ENCODE measurements at regions not wholly inside any gene's neighbourhood (a gene's known extent, or its start where the extent isn't known, plus 50 kb on each side); places are given as distances from the start of the nearest gene placed in this dataset.

DNA sequence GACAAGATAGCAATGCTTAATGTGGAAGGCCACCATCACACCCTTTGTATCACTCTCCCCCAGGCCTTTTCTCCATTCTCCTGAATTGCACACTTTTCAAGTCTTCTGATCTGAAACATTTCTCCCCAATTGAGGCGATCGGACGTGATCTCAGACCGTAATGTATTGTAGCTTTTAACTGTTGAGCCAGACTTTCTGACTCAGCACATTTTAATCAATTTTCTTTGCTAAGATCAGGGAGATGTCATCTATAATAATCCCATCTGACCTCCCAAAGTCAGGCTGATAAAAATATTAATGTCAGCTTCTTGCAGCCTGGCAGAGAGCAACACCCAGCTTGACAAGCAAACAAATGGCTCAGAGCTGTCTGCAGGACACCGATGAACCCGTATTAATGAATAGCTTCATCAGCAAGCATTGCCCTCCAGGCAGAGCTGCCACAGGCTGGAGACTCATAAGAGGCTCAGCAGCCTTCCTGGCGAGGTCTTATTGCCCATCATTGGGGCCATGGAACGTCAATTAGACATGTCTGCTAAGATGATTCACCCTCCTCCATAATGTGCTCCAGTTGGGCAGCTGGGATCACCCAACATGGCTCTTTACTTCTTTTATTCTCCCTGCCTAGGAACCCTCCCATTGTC is 60.2 kb upstream of the UQCRFS1 start:
- no peak for DNase-seq (ENCODE audit: low spot score in 2 of 2)
- H3K9me3 ChIP-seq = no peaks in the 10 kb centered on the region
- H3K27me3 ChIP-seq = peaks cover 26% of the 10 kb centered on the region
- H3K27ac ChIP-seq = no peak overlapping the region
- WGBS = 66% methylated on average over 8 of the region's 8 CpGs
- TF ChIP-seq, protein P1, sequence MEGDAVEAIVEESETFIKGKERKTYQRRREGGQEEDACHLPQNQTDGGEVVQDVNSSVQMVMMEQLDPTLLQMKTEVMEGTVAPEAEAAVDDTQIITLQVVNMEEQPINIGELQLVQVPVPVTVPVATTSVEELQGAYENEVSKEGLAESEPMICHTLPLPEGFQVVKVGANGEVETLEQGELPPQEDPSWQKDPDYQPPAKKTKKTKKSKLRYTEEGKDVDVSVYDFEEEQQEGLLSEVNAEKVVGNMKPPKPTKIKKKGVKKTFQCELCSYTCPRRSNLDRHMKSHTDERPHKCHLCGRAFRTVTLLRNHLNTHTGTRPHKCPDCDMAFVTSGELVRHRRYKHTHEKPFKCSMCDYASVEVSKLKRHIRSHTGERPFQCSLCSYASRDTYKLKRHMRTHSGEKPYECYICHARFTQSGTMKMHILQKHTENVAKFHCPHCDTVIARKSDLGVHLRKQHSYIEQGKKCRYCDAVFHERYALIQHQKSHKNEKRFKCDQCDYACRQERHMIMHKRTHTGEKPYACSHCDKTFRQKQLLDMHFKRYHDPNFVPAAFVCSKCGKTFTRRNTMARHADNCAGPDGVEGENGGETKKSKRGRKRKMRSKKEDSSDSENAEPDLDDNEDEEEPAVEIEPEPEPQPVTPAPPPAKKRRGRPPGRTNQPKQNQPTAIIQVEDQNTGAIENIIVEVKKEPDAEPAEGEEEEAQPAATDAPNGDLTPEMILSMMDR (IDR thresholded peaks at IDR 0.05) = no peak
- TF ChIP-seq POLR2AphosphoS5 (IDR thresholded peaks at IDR 0.05) = no peak
- no peaks in the 10 kb centered on the region for H3K36me3 ChIP-seq
- peaks cover 5% of the 10 kb centered on the region for H3K4me1 ChIP-seq
- H3K4me3 ChIP-seq = no peak overlapping the region

DNA sequence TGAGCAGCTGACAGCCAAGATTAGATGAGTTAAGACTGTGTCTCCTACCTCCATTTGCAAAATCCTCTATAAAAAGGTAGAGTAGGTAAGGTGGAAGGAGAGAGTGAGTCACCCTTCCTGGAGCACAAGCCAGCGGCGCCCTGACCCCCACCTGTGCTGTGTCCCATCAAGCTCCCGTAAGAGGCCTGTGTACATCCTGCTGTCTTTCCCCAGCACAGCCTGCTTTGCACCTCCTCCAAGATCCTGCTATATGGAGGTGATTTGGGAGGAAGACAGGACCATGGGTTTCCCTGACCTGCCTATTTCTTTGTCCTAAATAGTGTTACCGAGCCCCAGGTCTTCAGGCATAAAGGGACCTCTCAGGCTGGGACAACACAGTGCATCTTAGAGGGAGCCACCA is 62.3 kb upstream of the UQCRFS1 start:
- Histone ChIP-seq H3K9me3 (no peaks in the 10 kb centered on the region), H3K36me3 (no peaks in the 10 kb centered on the region), H3K27me3 (peaks cover 14% of the 10 kb centered on the region), H3K4me1 (no peaks in the 10 kb centered on the region), H3K4me3 (no peak overlapping the region), H3K27ac (no peak overlapping the region)
- TF ChIP-seq POLR2AphosphoS5 (IDR thresholded peaks at IDR 0.05) (no peak), EP300 (IDR thresholded peaks at IDR 0.05) (no peak)
- TF ChIP-seq, protein P1 (IDR thresholded peaks at IDR 0.05) = no peak
- WGBS = 92% methylated on average over 4 of the region's 4 CpGs
- DNase-seq (ENCODE audit: low spot score in 2 of 2) = peak in 1 of 2 donors; percentile 54

DNA sequence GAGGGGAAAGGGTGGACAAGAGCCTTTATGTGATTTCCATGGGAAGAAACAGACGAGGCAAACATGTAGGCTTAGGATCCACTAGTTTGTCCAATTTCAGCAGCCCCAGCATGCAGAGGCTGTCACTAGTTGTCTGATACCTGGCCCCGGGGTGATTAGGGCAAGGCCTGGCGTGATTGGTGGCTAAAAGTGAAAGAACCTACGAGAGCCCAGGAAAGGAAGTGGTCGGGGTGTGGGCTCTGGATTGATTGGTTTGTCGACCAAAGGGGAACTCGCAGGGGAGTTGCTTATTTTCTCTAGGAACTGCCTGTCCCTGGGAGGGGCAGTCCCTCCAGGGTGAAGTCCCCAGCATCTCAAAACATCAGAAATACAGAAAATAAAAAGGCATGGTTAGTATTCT is 64.2 kb upstream of the UQCRFS1 start:
- no peaks in the 10 kb centered on the region for H3K9me3 ChIP-seq
- DNase-seq (ENCODE audit: low spot score in 2 of 2) = no peak

DNA sequence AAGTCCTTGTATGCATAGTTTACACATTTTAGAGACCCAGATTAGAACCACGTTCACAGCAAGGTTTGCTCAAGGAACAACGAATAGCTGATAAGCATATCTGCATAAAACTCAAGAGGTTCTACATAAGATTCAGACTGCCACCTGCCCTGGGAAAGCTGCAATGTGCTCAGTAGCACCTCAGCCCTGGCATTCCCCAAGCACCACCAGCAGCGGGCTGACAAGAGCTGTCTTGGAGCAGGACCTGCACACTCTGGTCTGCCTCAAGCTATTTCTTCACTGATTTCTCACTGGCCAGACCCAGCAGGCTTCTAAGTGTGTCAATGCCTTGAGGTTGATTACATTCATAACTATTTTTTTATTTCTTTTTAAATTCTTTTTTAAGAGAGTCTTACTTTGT is 65.8 kb upstream of the UQCRFS1 start:
- TF ChIP-seq, protein P1 (IDR thresholded peaks at IDR 0.05) = no peak
- no peak for TF ChIP-seq EP300 (IDR thresholded peaks at IDR 0.05)
- no peak for TF ChIP-seq POLR2A (IDR thresholded peaks at IDR 0.05)
- TF ChIP-seq POLR2AphosphoS5 (IDR thresholded peaks at IDR 0.05) = no peak
- H3K27me3 ChIP-seq = peaks cover 17% of the 10 kb centered on the region
- DNase-seq (ENCODE audit: low spot score in 2 of 2) = peak in 1 of 2 donors; percentile 38

More for the DNA sequence above, 64.2 kb upstream of the UQCRFS1 start:
- Histone ChIP-seq H3K36me3 (no peaks in the 10 kb centered on the region), H3K4me1 (no peaks in the 10 kb centered on the region), H3K4me3 (no peak overlapping the region), H3K27me3 (peaks cover 7% of the 10 kb centered on the region), H3K27ac (no peak overlapping the region)
- 16% methylated on average over 7 of the region's 7 CpGs for WGBS
- TF ChIP-seq EP300 (IDR thresholded peaks at IDR 0.05) = no peak

GRCh38 chr19:29283366-29283765 is 70.4 kb upstream of the UQCRFS1 start:
- TF ChIP-seq POLR2A (IDR thresholded peaks at IDR 0.05) = no peak
- no peak for TF ChIP-seq EP300 (IDR thresholded peaks at IDR 0.05)
- TF ChIP-seq POLR2AphosphoS5 (IDR thresholded peaks at IDR 0.05) = no peak
- TF ChIP-seq, protein P1 (IDR thresholded peaks at IDR 0.05) = no peak
- H3K4me3 ChIP-seq = no peak overlapping the region
- peak in 1 of 2 donors; percentile 56 for DNase-seq (ENCODE audit: low spot score in 2 of 2)
- H3K27me3 ChIP-seq = peaks cover 12% of the 10 kb centered on the region
- no peaks in the 10 kb centered on the region for H3K36me3 ChIP-seq
- no peaks in the 10 kb centered on the region for H3K4me1 ChIP-seq
- no peaks in the 10 kb centered on the region for H3K9me3 ChIP-seq
- no peak overlapping the region for H3K27ac ChIP-seq
- 71% methylated on average over 3 of the region's 3 CpGs for WGBS

More for the DNA sequence above, 65.8 kb upstream of the UQCRFS1 start:
- H3K9me3 ChIP-seq = no peaks in the 10 kb centered on the region
- no peak overlapping the region for H3K4me3 ChIP-seq
- H3K36me3 ChIP-seq = no peaks in the 10 kb centered on the region
- WGBS = 54% methylated on average over 3 of the region's 3 CpGs
- no peaks in the 10 kb centered on the region for H3K4me1 ChIP-seq
- no peak overlapping the region for H3K27ac ChIP-seq

GRCh38 chr19:29285187-29285687 is 72.3 kb upstream of the UQCRFS1 start:
- Histone ChIP-seq H3K9me3 (no peaks in the 10 kb centered on the region), H3K4me3 (no peak overlapping the region), H3K4me1 (no peaks in the 10 kb centered on the region), H3K36me3 (no peaks in the 10 kb centered on the region), H3K27ac (no peak overlapping the region), H3K27me3 (peaks cover 12% of the 10 kb centered on the region)
- WGBS = 82% methylated on average over 6 of the region's 6 CpGs
- DNase-seq (ENCODE audit: low spot score in 2 of 2) = no peak
- TF ChIP-seq EP300 (IDR thresholded peaks at IDR 0.05) = no peak
- TF ChIP-seq POLR2A (IDR thresholded peaks at IDR 0.05) = no peak
- TF ChIP-seq, protein P1 (IDR thresholded peaks at IDR 0.05) = no peak
- no peak for TF ChIP-seq POLR2AphosphoS5 (IDR thresholded peaks at IDR 0.05)
